ENCODE measurements at regions not wholly inside any gene's neighbourhood (a gene's known extent, or its start where the extent isn't known, plus 50 kb on each side); places are given as distances from the start of the nearest gene placed in this dataset.
A peak's percentile ranks its signal among the peaks of the same experiment; 100 is the strongest.

- peaks cover 13% of the 10 kb centered on the region for H3K4me1 ChIP-seq (ENCODE audit: control insufficient read depth, insufficient read depth, low read length)
- H3K4me3 ChIP-seq (ENCODE audit: low read depth, low read length): no peak overlapping the region
- no peak overlapping the region for H3K27ac ChIP-seq (ENCODE audit: low read depth, low read length)
- no peak overlapping the region for H3K9ac ChIP-seq (ENCODE audit: low read depth, low read length)
- H3K9me3 ChIP-seq (ENCODE audit: control insufficient read depth, insufficient read depth, low read length): no peaks in the 10 kb centered on the region
- no peaks in the 10 kb centered on the region for H3K36me3 ChIP-seq (ENCODE audit: control insufficient read depth, insufficient read depth, low read length)
- H3K27me3 ChIP-seq (ENCODE audit: control insufficient read depth, insufficient read depth, low read length): no peaks in the 10 kb centered on the region; the same call in 1 of the 2 replicates
Observed at GRCh38 chrX:6363188-6363587, 134.5 kb upstream of the NLGN4X start.

DNA sequence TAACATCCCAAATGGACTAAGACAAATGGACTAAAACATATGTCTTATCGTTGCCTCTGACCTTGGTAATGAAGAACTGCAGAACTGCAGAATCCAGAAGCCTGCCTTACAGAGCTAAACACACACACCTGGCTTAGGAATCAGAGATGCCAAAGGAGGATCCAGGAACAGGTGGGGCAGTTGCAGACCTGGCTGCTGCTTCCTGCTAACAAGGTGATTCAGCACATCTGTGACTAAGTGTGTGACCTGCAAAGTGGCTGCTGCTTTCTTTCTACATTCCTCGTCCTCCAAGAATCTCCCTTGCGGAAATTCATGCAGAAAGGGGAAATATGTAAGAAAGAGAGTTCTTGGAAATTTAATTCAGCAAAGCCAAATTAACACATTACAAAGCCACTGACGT, 96.8 kb upstream of the NLGN4X start:
- no peaks in the 10 kb centered on the region for H3K36me3 ChIP-seq (ENCODE audit: control insufficient read depth, insufficient read depth, low read length)

GRCh38 chrX:6313356-6313755, 84.7 kb upstream of the NLGN4X start:
- H3K4me3 ChIP-seq (ENCODE audit: low read depth, low read length): no peak overlapping the region
- peaks cover 8% of the 10 kb centered on the region for H3K4me1 ChIP-seq (ENCODE audit: control insufficient read depth, insufficient read depth, low read length)
- no peak overlapping the region for H3K9ac ChIP-seq (ENCODE audit: low read depth, low read length)
- H3K36me3 ChIP-seq (ENCODE audit: control insufficient read depth, insufficient read depth, low read length): no peaks in the 10 kb centered on the region
- no peak overlapping the region for H3K27ac ChIP-seq (ENCODE audit: low read depth, low read length)
- H3K9me3 ChIP-seq (ENCODE audit: control insufficient read depth, insufficient read depth, low read length): peaks cover 3% of the 10 kb centered on the region
- H3K27me3 ChIP-seq (ENCODE audit: control insufficient read depth, insufficient read depth, low read length): no peaks in the 10 kb centered on the region

More for the DNA sequence above, 96.8 kb upstream of the NLGN4X start:
- H3K27ac ChIP-seq (ENCODE audit: low read depth, low read length): no peak overlapping the region
- H3K4me1 ChIP-seq (ENCODE audit: control insufficient read depth, insufficient read depth, low read length): peaks cover 6% of the 10 kb centered on the region; the same call in 1 of the 2 replicates
- H3K9ac ChIP-seq (ENCODE audit: low read depth, low read length): no peak overlapping the region
- H3K9me3 ChIP-seq (ENCODE audit: control insufficient read depth, insufficient read depth, low read length): peaks cover 4% of the 10 kb centered on the region; the same call in 1 of the 2 replicates
- no peaks in the 10 kb centered on the region for H3K27me3 ChIP-seq (ENCODE audit: control insufficient read depth, insufficient read depth, low read length)
- H3K4me3 ChIP-seq (ENCODE audit: low read depth, low read length): no peak overlapping the region

GRCh38 chrX:6311540-6311939, 82.9 kb upstream of the NLGN4X start:
- H3K9me3 ChIP-seq (ENCODE audit: control insufficient read depth, insufficient read depth, low read length): peaks cover 3% of the 10 kb centered on the region
- H3K4me3 ChIP-seq (ENCODE audit: low read depth, low read length): no peak overlapping the region
- no peak overlapping the region for H3K9ac ChIP-seq (ENCODE audit: low read depth, low read length)

DNA sequence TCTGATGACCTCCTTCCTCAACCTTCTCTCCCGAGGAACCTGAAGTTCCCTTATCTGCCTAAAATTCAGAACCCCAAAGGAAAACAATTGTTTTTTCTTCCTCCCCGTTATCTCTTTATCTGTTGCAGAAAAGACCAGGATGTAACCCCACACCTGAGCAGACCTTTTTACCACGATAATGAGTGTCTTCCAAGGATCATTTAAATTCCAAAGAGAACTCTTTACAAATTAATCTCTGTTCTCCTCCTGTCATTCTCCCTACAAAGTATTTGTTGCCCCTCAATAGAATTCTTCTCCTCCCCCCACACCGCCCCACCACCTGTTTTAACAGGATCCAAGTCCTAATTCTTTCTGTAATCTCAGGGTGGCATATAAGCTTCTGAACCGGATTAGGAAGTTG, 78.5 kb upstream of the NLGN4X start:
- H3K4me3 ChIP-seq (ENCODE audit: low read depth, low read length): 0 out of 2 replicates have a peak overlapping the region, but pooled peaks have one; percentile 8
- H3K27ac ChIP-seq (ENCODE audit: low read depth, low read length): no peak overlapping the region
- H3K36me3 ChIP-seq (ENCODE audit: control insufficient read depth, insufficient read depth, low read length): no peaks in the 10 kb centered on the region
- H3K9me3 ChIP-seq (ENCODE audit: control insufficient read depth, insufficient read depth, low read length): peaks cover 3% of the 10 kb centered on the region
- H3K4me1 ChIP-seq (ENCODE audit: control insufficient read depth, insufficient read depth, low read length): peaks cover 18% of the 10 kb centered on the region
- no peak overlapping the region for H3K9ac ChIP-seq (ENCODE audit: low read depth, low read length)
- H3K27me3 ChIP-seq (ENCODE audit: control insufficient read depth, insufficient read depth, low read length): no peaks in the 10 kb centered on the region

More at GRCh38 chrX:6311540-6311939, 82.9 kb upstream of the NLGN4X start:
- Histone ChIP-seq H3K27me3 (ENCODE audit: control insufficient read depth, insufficient read depth, low read length) (no peaks in the 10 kb centered on the region), H3K36me3 (ENCODE audit: control insufficient read depth, insufficient read depth, low read length) (no peaks in the 10 kb centered on the region), H3K27ac (ENCODE audit: low read depth, low read length) (no peak overlapping the region), H3K4me1 (ENCODE audit: control insufficient read depth, insufficient read depth, low read length) (peaks cover 21% of the 10 kb centered on the region)

GRCh38 chrX:6299724-6300123, 71.1 kb upstream of the NLGN4X start:
- no peak overlapping the region for H3K4me3 ChIP-seq (ENCODE audit: low read depth, low read length)
- no peaks in the 10 kb centered on the region for H3K27me3 ChIP-seq (ENCODE audit: control insufficient read depth, insufficient read depth, low read length)
- H3K4me1 ChIP-seq (ENCODE audit: control insufficient read depth, insufficient read depth, low read length): no peaks in the 10 kb centered on the region
- H3K9ac ChIP-seq (ENCODE audit: low read depth, low read length): no peak overlapping the region
- H3K36me3 ChIP-seq (ENCODE audit: control insufficient read depth, insufficient read depth, low read length): no peaks in the 10 kb centered on the region
- H3K27ac ChIP-seq (ENCODE audit: low read depth, low read length): no peak overlapping the region
- no peaks in the 10 kb centered on the region for H3K9me3 ChIP-seq (ENCODE audit: control insufficient read depth, insufficient read depth, low read length)

DNA sequence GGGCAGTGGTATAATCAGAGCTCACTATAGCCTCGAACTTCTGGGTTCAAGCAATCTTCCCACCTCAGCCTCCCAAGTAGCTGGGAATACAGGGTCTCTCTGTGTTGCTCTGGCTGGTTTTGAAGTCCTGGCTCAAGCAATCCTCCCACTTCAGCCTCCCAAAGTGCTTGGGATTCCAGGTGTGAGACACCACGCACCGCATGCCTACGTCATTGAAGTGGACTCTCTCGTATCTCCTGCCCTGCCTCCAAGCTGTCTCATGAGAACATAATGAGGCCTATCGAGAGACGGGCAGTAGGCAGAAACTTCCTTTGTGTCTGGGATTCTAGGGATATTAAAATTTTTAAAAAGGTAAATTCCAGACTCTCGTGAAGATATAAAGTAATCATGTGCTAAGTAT, 65.0 kb upstream of the NLGN4X start:
- Histone ChIP-seq H3K4me1 (ENCODE audit: control insufficient read depth, insufficient read depth, low read length) (no peaks in the 10 kb centered on the region), H3K9ac (ENCODE audit: low read depth, low read length) (no peak overlapping the region), H3K27me3 (ENCODE audit: control insufficient read depth, insufficient read depth, low read length) (no peaks in the 10 kb centered on the region), H3K27ac (ENCODE audit: low read depth, low read length) (no peak overlapping the region), H3K9me3 (ENCODE audit: control insufficient read depth, insufficient read depth, low read length) (no peaks in the 10 kb centered on the region), H3K4me3 (ENCODE audit: low read depth, low read length) (no peak overlapping the region), H3K36me3 (ENCODE audit: control insufficient read depth, insufficient read depth, low read length) (no peaks in the 10 kb centered on the region)

DNA sequence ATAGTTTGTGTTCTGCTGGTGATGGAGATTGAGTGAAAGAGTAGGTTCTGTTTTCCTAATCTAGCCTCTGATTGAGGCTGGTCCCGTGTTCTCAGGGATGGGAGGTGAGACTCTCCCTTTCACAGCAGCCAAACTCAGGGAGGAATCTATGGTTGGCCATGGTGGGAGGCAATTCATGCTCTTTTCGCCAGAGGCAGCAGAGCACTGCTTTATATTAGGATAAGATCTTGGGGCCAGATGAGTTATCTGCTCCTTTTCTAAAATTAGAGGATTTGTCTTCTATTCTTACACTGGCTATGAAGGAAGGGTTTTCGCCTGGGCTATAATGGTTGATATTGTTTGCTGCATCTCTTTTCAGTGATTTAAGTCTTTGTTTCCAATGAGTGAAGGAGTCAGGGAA, 63.9 kb upstream of the NLGN4X start:
- no peaks in the 10 kb centered on the region for H3K27me3 ChIP-seq (ENCODE audit: control insufficient read depth, insufficient read depth, low read length)
- no peak overlapping the region for H3K4me3 ChIP-seq (ENCODE audit: low read depth, low read length)
- H3K9ac ChIP-seq (ENCODE audit: low read depth, low read length): no peak overlapping the region
- H3K4me1 ChIP-seq (ENCODE audit: control insufficient read depth, insufficient read depth, low read length): no peaks in the 10 kb centered on the region
- no peaks in the 10 kb centered on the region for H3K36me3 ChIP-seq (ENCODE audit: control insufficient read depth, insufficient read depth, low read length)
- no peak overlapping the region for H3K27ac ChIP-seq (ENCODE audit: low read depth, low read length)
- H3K9me3 ChIP-seq (ENCODE audit: control insufficient read depth, insufficient read depth, low read length): no peaks in the 10 kb centered on the region

- no peak overlapping the region for H3K4me3 ChIP-seq (ENCODE audit: low read depth, low read length)
- no peaks in the 10 kb centered on the region for H3K9me3 ChIP-seq (ENCODE audit: control insufficient read depth, insufficient read depth, low read length)
- H3K27ac ChIP-seq (ENCODE audit: low read depth, low read length): no peak overlapping the region
- no peaks in the 10 kb centered on the region for H3K4me1 ChIP-seq (ENCODE audit: control insufficient read depth, insufficient read depth, low read length)
- no peaks in the 10 kb centered on the region for H3K36me3 ChIP-seq (ENCODE audit: control insufficient read depth, insufficient read depth, low read length)
- no peaks in the 10 kb centered on the region for H3K27me3 ChIP-seq (ENCODE audit: control insufficient read depth, insufficient read depth, low read length)
- no peak overlapping the region for H3K9ac ChIP-seq (ENCODE audit: low read depth, low read length)
Observed at GRCh38 chrX:6291444-6291843, 62.8 kb upstream of the NLGN4X start.

DNA sequence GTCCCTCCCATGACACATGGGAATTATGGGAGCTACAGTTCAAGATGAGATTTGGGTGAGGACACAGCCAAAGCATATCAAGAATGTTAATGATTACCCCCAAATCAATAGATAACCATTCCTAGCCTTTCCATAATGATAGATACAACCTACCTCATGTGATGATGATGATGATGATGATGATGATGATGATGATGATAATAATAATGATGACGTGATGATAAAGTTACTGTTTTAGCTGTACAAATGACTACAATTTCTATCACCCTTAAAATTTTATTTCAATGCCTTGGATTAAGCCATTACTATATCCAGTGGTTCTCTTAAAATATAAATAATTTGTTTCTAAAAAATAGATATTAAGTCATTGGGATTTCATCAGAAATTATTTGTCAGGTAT, 55.2 kb upstream of the NLGN4X start:
- H3K27ac ChIP-seq (ENCODE audit: low read depth, low read length): no peak overlapping the region
- H3K9ac ChIP-seq (ENCODE audit: low read depth, low read length): no peak overlapping the region
- no peaks in the 10 kb centered on the region for H3K9me3 ChIP-seq (ENCODE audit: control insufficient read depth, insufficient read depth, low read length)
- no peak overlapping the region for H3K4me3 ChIP-seq (ENCODE audit: low read depth, low read length)
- H3K27me3 ChIP-seq (ENCODE audit: control insufficient read depth, insufficient read depth, low read length): no peaks in the 10 kb centered on the region
- no peaks in the 10 kb centered on the region for H3K36me3 ChIP-seq (ENCODE audit: control insufficient read depth, insufficient read depth, low read length)
- H3K4me1 ChIP-seq (ENCODE audit: control insufficient read depth, insufficient read depth, low read length): peaks cover 27% of the 10 kb centered on the region

- Histone ChIP-seq H3K9me3 (ENCODE audit: control insufficient read depth, insufficient read depth, low read length) (no peaks in the 10 kb centered on the region; the same call in 1 of the 2 replicates), H3K4me1 (ENCODE audit: control insufficient read depth, insufficient read depth, low read length) (peaks cover 37% of the 10 kb centered on the region), H3K9ac (ENCODE audit: low read depth, low read length) (peak overlapping the region; percentile 9), H3K27ac (ENCODE audit: low read depth, low read length) (peak overlapping the region; percentile 81), H3K36me3 (ENCODE audit: control insufficient read depth, insufficient read depth, low read length) (no peaks in the 10 kb centered on the region), H3K27me3 (ENCODE audit: control insufficient read depth, insufficient read depth, low read length) (no peaks in the 10 kb centered on the region), H3K4me3 (ENCODE audit: low read depth, low read length) (peak overlapping the region; percentile 23)
Observed at GRCh38 chrX:6279277-6279909, 50.7 kb upstream of the NLGN4X start.
